ENCODE measurements at regions not wholly inside any gene's neighbourhood (a gene's known extent, or its start where the extent isn't known, plus 50 kb on each side); places are given as distances from the start of the nearest gene placed in this dataset.

DNA sequence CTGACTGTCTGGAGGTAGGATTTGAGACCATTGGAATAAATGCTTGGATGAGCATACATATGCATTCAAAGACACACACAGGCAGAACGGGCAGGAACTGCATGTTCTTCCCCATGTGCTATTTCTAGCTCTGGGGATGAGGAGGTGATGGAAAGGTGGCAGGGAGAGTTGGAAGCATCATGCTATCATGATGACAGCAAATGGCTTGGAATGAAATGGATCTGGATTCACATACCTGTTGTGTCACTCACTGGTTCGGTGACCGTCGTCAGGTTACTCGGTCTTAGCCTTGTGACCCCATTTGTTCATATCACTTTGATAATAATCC, 627.9 kb upstream of the KIRREL3 start:
- DNase-seq (ENCODE audit: extremely low read depth, low read depth, low spot score), result no peak

DNA sequence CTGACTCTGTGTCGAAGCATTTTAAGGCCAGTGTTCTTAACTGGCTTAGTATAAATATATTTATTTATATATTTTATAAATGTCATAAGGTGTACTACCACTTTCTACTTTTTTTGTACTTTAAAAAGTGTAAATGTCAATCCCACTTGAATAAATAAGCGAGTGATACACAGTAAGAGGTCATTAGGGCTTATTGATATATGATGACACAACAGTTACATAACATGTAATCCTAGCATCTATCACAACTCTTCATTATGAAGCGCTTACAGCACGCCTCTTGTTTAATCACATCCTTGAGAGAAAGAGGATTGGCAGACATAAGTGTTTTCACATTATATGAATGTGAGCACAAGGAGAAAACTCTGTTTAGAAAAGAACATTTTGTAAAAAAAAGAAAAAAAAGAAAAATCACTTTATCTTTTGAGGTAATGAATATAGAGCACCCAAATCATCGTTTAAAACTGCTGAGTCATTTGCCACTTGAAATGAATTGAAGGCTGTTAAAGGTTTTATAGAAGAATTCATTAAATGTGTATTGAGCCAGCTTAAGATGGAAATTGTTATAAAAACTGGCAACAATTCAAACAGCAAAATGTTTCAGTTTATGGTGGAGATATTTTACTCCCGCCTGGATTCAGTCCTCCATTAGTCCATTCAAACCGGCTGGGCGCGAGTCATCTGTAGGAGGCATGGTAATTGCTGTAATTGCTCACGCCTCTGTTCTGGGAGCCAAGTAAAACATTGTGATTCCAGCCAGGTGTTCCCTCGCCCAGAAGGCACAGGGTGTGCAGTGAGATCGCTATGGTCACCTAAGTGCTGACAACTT, 627.3 kb upstream of the KIRREL3 start:
- DNase-seq (ENCODE audit: extremely low read depth, low read depth, low spot score), result no peak

DNA sequence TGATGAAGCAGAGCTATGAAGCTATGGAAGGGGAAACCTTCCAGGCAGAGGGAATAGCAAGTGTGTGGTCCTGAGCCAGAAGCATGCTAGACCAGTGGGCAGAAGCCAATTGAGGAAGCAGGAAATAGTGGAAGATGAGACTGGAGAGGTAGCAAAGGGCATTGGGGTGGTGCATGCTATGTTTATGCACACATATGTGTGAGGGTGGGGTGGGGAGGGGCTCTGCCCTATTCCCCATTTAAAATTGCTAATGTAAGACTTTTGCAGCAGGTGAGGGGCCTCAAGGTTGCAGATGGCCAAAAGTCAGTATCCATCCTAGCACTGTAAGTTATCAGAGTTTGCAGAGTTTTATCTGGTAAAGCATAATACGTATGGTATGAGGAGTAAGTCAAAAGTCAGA, 626.6 kb upstream of the KIRREL3 start:
- DNase-seq (ENCODE audit: extremely low read depth, low read depth, low spot score), result no peak

DNA sequence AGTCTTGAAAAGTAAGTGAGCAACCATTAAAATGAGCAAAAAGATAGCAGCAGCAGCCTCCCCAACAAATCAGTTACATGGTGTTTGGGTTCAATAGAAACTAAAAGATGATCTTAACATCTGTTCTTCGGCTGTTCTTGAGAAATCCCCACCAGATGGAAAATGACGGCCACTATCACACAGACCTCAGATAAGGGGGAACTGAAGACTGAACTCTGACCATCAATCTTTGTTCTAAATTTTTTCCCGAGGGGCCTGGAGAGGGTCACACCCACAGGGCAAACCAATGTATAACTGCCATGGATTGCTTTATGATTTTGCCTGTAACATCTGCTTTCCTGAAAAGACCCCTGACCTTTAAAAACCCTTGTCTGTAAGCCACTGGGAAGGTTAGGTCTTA, 624.8 kb upstream of the KIRREL3 start:
- DNase-seq (ENCODE audit: extremely low read depth, low read depth, low spot score), result no peak

DNA sequence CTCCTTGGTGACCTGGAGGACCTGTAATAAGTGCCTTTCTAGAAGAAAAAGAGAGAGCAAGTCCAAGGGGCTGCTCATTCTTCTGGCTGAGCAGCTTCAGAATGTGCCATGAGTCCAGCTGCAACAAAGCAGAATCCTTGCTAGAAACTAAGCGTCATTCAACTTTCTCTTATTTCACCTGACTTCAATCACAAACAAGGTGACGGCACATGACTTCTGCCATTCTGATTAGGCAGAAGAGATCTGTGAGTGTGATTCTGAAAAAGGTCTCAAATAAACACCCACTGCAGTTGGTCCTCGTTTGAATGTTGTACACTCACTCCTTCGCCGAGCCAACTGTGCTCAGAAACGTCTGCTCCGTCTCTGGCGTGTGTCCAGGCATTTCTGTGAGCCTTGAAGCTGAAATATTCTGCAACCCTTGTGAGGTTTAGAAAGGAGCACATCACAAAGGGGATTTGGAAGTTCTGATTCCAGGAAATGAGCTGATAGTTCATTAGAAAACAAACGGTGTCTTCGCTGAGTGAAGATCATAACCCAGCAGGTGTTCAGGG, 623.8 kb upstream of the KIRREL3 start:
- DNase-seq (ENCODE audit: extremely low read depth, low read depth, low spot score), result no peak

DNA sequence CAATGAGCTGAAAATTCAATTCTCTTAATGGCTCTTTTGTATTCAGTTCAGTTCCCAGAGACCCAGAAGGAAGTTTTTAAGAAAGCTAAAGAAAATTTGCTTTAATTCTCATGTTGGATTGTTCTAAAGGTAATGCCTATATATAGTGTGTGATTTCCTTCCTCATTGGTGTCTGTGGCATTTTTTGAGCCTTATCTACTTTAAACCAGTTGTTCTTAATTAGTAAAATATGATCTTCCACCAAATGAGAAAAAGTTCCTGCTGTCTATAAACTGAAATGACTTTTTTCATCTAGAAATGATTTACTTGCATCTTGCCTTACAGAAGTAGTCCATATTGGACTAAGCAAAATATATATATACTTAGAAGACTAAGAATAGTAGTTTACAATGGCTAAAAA, 622.1 kb upstream of the KIRREL3 start:
- no peak for DNase-seq (ENCODE audit: extremely low read depth, low read depth, low spot score)

DNA sequence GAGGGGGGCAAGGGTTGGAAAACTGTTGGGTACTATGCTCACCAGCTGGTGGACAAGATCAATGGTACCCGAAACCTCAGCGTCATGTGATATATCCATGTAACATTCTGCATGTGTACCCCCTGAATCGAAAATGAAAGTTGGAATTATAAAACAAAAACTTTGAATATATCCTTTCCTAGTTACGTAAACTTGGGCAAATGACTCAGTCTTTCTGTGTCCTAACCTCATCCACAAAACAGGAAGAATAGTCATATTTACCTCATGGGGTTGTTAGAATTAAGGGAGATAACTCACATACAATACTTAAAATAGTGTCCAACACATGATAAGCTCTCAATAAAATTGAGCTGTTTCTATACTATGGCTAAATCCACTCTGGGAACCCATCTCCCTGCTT, 620.1 kb upstream of the KIRREL3 start:
- DNase-seq (ENCODE audit: extremely low read depth, low read depth, low spot score), result no peak

DNA sequence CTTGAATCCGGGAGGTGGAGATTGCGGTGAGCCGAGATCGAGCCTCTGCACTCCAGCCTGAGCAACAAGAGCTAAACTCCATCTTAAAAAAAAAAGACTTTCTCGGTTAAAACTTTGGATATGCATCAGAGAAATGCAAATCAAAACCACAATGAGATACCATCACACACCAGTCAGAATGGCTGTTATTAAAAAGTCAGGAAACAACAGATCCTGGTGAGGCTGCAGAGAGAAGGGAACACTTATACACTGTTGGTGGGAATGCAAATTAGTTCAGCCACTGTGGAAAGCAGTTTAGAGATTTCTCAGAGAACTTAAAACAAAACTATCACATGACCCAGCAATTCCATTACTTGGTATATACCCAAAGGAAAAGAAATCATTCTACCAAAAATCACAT, 619.4 kb upstream of the KIRREL3 start:
- no peak for DNase-seq (ENCODE audit: extremely low read depth, low read depth, low spot score)

DNA sequence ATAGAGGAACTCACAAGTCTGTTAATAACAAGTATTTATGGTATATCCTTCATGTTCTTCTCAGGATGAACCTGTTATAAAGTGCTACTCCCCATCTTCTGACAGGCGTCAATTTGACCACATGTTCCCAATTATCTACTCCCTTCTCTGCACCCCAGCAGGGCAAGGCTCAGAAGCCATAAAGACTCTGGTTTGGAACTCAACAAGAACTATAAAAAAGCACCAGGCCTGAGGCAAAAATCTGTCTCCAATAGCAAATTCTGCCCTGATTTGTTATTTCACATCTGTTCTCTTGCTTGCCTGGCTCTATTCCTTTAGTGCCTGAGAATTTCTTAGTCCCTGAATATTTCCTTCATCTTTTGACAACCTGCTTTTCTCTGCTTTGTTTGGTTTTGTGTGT, 618.2 kb upstream of the KIRREL3 start:
- no peak for DNase-seq (ENCODE audit: extremely low read depth, low read depth, low spot score)

DNA sequence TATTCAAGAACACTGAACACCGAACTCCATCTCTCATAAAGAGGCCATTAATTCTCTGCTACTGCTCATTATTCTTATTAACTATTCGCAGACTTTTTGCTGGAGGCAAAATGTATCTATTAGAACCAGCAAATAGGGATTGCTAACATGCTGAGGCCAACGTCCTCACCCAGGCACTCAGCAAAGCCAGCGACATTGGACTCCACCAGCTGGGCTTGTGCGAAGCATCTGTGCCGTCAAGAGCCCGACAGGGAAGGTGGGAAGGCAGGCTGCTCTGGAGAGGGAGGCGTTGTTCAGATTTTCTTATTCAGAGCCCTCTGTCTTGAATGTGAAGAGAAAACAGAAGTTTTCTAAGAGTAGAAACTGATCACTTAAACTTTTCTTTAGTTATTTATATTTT, 615.6 kb upstream of the KIRREL3 start:
- no peak for DNase-seq (ENCODE audit: extremely low read depth, low read depth, low spot score)

DNA sequence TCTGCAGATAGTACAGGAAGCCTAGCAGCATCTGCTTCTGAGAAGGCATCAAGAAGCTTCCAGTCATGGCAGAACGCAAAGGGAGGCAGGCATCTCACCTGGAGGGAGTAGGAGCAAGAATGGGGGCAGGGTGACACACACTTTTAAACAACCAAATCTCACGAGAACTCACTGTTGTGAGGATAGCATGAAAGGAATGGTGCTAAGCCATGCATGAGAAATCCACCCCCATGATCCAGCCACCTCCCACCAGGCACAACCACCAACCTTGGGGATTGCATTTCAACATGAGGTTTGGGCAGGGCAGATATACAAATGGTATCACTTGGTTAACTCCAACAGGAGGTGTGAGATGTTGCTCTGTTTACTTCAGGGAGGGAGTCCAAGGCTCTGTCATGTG, 612.0 kb upstream of the KIRREL3 start:
- DNase-seq (ENCODE audit: extremely low read depth, low read depth, low spot score), result no peak

DNA sequence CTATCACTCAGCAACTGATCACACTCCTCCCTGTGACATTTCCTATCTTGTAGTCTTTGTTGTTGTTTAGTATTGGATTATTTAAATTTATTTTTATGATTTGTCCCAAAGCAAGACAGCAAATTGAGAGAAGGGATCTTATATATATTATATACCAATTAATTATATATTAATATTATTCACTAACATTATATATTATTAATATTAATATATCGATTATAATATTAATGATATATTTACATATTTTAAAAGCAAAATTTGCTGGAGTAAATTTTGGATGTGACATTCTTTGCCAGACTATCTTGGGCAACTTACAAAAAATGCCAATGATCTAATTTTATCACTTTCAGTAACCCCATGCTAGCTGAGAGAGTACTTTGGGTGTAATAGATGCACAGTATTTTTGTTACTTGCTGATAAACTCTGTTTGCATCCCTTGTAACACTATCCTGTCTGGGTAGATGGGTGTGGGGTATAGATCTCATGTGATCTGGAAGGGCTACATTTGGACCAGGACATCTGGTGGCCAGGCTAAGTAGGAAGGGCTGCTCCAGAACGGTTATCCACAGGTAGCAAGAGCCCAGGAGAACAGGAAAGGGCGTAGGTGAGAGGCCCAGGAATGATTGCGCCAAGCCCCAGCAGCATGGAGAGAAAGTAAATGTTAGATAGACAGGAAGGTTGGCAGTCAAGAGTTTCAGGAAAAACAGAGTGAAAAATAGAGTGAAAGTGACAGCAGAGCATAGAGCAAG, 608.6 kb upstream of the KIRREL3 start:
- no peak for DNase-seq (ENCODE audit: extremely low read depth, low read depth, low spot score)

DNA sequence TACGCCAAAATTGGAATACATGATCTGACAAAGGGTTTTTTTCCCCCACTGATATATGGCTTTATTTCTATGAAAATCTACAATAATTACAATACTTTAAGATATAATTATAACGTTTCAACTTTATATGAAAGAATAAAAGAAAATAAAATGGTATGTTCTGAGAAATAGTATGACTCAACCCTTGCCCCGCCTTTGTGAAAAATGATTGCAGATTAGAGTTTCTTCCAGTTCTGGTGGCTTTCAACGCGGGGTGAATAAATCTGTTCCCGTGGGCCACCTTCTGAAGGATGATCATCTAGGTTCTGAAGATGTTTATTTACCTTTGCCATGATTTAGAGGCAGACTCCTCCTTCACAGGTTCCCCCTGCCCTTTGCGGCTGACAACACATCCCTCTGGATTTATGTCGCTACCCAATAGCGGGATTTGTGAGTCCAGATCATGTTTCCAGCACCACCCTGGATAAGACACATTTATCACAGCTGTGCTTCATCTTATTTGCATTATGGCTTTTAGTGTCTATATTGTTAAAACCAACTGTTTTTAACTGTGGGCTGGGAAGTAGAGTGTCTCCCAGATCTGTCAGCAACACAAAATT, 607.0 kb upstream of the KIRREL3 start:
- DNase-seq (ENCODE audit: extremely low read depth, low read depth, low spot score), result no peak

DNA sequence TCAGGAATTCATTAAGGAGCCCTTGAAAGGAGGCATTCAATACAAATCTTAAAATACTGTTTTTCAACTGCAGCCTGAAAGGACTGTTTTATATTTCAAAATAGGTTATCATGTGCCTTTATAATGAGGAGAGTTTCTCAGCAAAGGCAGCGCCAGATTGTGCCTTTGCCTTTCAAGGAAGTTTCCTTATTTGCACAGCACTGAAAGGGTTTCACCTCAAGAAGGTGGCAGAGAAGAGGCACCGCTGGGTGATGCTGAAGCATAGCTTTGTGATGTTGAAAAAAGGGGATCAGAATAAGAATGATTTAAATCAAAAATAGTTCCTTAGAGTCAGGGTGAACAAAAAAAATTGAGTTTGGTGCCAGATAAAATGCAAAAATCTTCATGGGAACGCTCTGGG, 601.0 kb upstream of the KIRREL3 start:
- no peak for DNase-seq (ENCODE audit: extremely low read depth, low read depth, low spot score)

DNA sequence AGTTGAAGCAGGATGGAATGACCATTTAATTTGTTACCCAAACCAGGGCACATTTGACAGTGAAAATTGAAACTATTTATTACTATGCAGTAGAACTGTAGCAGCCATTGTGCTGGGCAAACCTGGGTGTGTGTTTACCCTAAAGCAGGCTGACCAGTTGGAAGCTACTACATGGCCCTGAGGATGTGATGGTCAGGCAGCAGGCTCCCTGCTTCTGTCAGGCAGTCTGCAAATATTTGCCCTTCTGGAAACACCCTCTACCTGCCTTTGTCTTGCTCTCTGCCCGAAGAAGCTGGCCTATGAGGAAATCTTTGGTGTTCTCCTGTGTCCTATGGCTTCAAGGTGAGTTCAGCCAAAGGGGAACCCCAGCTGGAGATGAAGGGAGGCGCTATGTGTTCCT, 600.1 kb upstream of the KIRREL3 start:
- DNase-seq (ENCODE audit: extremely low read depth, low read depth, low spot score), result no peak

DNA sequence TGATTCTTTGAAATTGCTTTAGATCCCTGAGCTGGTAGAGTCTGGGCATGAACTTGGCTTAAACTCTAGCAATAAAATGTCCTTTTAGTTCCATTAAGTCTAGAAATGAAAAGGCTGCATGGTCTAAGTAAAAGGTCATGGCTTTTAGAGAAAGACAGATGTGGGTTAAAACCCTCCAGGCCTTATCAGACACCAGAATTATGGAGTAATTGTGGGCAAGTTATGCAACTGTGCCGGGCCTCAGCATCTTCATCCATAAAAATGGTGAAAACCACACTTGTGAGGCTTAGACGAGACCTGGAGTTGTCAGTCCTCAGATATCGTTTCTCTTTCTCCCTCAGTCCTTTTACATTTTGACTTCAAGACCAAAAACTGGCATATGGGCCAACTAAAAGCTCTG, 597.9 kb upstream of the KIRREL3 start:
- no peak for DNase-seq (ENCODE audit: extremely low read depth, low read depth, low spot score)

DNA sequence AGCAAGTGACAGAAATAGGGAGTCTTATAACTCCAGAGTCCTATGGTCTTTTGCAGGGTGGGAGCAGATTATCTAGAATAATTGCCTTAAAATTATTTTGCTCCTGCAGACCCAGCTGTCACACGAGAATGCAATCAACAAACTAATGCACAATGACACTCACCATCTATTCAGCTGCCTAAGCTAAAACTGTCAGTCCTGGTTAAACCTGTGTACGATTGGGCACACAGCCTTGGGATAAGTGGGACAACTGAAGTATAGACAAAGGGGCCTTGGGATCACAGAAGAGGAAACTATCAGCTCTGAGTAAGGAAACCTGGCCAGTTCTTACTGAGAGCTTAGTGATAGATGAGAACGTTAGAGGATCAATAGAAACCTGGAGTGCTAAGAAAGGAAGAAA, 595.9 kb upstream of the KIRREL3 start:
- no peak for DNase-seq (ENCODE audit: extremely low read depth, low read depth, low spot score)

DNA sequence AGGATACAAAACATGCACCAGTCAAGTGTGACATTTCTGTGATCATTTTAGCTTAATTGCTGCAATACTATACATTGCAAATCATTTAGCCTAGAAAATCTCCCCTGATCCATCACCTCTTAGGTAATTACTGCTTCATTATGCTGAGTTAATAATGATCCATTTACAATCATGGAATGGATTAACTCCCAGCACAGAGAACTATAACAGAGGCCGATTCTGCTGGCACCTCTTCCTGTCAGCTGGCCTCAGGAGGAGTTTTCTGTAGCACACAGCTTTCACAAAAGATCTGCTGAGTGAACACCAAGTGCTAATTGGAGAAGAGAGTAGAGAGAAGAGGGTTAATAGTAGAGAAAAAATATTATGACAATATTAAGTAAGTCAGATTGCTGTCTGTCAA, 591.8 kb upstream of the KIRREL3 start:
- no peak for DNase-seq (ENCODE audit: extremely low read depth, low read depth, low spot score)

DNA sequence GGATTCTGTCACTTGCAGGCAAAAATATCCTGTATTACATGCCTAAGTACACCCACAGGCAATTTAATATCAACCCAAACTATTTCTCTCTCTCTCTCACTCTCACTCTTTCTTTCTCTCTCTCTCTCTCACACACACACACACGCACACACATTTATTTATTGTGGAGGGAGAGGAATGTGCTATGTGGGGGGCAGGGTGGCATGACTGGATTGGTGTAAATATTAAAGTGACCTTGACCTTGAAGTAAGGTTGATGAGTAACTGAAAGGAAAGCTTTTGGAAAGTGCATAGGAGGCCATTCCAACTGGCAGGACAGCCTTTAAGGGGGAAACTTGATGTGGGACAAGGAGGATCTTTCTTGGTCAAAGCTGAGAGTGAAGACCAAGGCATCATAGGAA, 589.7 kb upstream of the KIRREL3 start:
- no peak for DNase-seq (ENCODE audit: extremely low read depth, low read depth, low spot score)

DNA sequence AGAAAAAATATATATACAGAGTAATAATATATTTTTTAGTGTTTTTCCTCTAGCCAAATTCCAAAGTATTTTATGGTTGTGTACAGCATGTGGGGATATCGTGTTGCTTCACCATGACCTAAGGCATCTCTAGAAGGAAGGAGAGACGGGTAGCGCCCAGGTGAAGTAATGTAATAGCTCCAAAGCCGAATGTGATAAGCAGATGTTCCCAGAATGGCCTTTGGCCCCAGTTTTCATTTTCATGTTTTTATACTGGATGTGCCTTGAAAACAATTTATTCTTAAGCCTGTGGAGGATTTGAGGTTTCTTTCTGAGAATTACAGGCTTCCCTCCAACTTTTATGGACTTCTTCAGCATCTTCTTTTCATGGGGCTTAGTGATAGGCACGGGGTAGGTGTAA, 587.9 kb upstream of the KIRREL3 start:
- DNase-seq (ENCODE audit: extremely low read depth, low read depth, low spot score), result no peak

DNA sequence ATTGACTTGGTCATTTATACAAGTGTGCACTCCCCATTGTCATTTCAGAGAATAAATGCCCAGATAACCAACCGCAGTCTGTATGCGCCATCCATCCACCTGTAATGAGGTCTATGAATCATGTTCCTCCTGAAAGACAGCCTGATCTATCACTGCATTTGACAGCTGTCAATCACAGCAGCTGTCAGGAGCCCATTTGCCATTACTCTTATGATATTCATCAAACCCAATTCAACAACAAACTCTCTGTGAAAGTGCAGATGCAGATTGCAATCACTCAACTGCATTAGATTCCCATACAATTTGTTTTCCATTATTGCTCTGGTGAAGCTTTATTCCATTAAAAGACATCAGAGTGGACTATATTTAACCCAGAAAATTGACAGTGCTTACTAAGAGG, 586.9 kb upstream of the KIRREL3 start:
- no peak for DNase-seq (ENCODE audit: extremely low read depth, low read depth, low spot score)

DNA sequence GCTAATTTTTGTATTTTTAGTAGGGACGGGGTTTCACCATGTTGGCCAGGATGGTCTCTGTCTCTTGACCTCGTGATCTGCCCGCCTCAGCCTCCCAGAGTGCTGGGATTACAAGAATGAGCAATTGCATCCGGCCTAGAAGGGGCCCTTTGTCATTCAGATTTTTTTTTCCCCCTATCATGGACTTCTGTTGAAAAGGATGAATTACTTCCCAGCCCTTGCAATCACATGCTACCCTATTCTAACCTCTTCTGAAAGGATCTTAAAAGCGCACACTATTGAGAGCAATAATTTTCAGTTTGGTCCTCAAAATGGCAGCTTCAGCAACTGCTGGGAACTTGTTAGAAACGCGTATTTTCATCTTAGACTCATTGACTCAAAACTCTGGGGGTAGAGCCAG, 575.6 kb upstream of the KIRREL3 start:
- DNase-seq (ENCODE audit: extremely low read depth, low read depth, low spot score), result no peak
